H1 (cell line): ENCODE measurements at regions not wholly inside any gene's neighbourhood (a gene's known extent, or its start where the extent isn't known, plus 50 kb on each side); places are given as distances from the start of the nearest gene placed in this dataset.

Experiments used
- CTCF ChIA-PET: fragments of 300-600 bp; sonication (Branson Sonifier 250); formaldehyde crosslinking; loops from one replicate; lab custom pipeline; 2021; ENCODE audit not compliant: partially characterized antibody; lab: Charles Lee
- POLR2A ChIA-PET: fragments of 300-600 bp; sonication (Branson Sonifier 250); formaldehyde crosslinking; loops from one replicate; lab custom pipeline; 2021; ENCODE audit warnings: inconsistent platforms; ENCODE audit not compliant: partially characterized antibody; lab: Charles Lee
- DNase-seq, 2 experiments: peaks; one replicate each; pipeline versions ENCODE4 v3.0.0 to v3.0.0-alpha.2; 2010 to 2022; ENCODE audit warnings: low spot score in 2 of 2, low read depth in 1 of 2, mixed read lengths in 1 of 2
- FAIRE-seq: peaks from 2 replicates; lab custom pipeline; 2011; peaks lifted over from hg19 to GRCh38; lab: Jason Lieb, UNC
- H2AFZ ChIP-seq: 2 replicates; pipeline ENCODE4 v1.8.1; 2012; ENCODE audit warnings: low read length, inconsistent platforms
- H2AK5ac ChIP-seq: 2 replicates; pipeline ENCODE4 v1.6.1; 2013; ENCODE audit warnings: low read depth, low read length
- H2BK120ac ChIP-seq: replicated peaks from 2 replicates; pipeline ENCODE3; 2013; ENCODE audit warnings: low read depth, low read length, inconsistent platforms
- H2BK12ac ChIP-seq: 2 replicates; pipeline ENCODE4 v1.6.1; 2013; ENCODE audit warnings: low read depth, low read length
- H2BK15ac ChIP-seq: 2 replicates; pipeline ENCODE4 v1.6.1; 2013; ENCODE audit warnings: low read length
- H2BK20ac ChIP-seq: 2 replicates; pipeline ENCODE4 v1.6.1; 2013; ENCODE audit warnings: low read length
- H2BK5ac ChIP-seq: 2 replicates; pipeline ENCODE4 v1.6.1; 2013; ENCODE audit warnings: low read depth, low read length
- H3K14ac ChIP-seq: 2 replicates; pipeline ENCODE4 v1.6.1; 2013; ENCODE audit warnings: inconsistent platforms; ENCODE audit not compliant: insufficient read length
- H3K18ac ChIP-seq: 2 replicates; pipeline ENCODE4 v1.6.1; 2013; ENCODE audit warnings: low read length; ENCODE audit errors: extremely low read depth
- H3K23ac ChIP-seq: 2 replicates; pipeline ENCODE4 v1.6.1; 2013; ENCODE audit warnings: inconsistent platforms; ENCODE audit not compliant: insufficient read length
- H3K23me2 ChIP-seq: 2 replicates; pipeline ENCODE4 v1.6.1; 2013; ENCODE audit warnings: low read depth, low read length
- H3K27ac ChIP-seq: 2 replicates; pipeline ENCODE4 v1.6.1; 2011; ENCODE audit warnings: low read depth, low read length, inconsistent platforms
- H3K27me3 ChIP-seq, 4 experiments: replicated peaks in 1 of 4; 1 replicate in 1 of 4; 2 replicates in 3 of 4; pipeline versions ENCODE4 v1.6.1 to v1.8.1; 2011 to 2013; ENCODE audit warnings: low read length in 3 of 4, mild to moderate bottlenecking in 3 of 4, inconsistent platforms in 2 of 4, mixed read lengths in 2 of 4, moderate library complexity in 1 of 4; ENCODE audit not compliant: control insufficient read depth in 3 of 4, insufficient read depth in 3 of 4; ENCODE audit errors: extremely low read depth in 1 of 4
- H3K36me3 ChIP-seq, 4 experiments: 2 replicates each; pipeline versions ENCODE4 v1.6.1 to v1.8.1; 2011 to 2013; ENCODE audit warnings: mild to moderate bottlenecking in 4 of 4, low read length in 3 of 4, moderate library complexity in 2 of 4, control low read depth in 1 of 4, inconsistent platforms in 1 of 4; ENCODE audit not compliant: insufficient read depth in 4 of 4, control insufficient read depth in 2 of 4
- H3K4ac ChIP-seq: replicated peaks from 2 replicates; pipeline ENCODE3; 2013; ENCODE audit warnings: low read length, low read depth, mixed read lengths, inconsistent platforms; ENCODE audit not compliant: insufficient read length
- H3K4me1 ChIP-seq, 4 experiments: replicated peaks in 1 of 4; 1 replicate in 1 of 4; 2 replicates in 3 of 4; pipeline versions ENCODE4 v1.6.1 to v1.8.1; 2011 to 2013; ENCODE audit warnings: low read length in 3 of 4, inconsistent platforms in 2 of 4, mixed read lengths in 1 of 4; ENCODE audit not compliant: insufficient read depth in 4 of 4, control insufficient read depth in 3 of 4
- H3K4me2 ChIP-seq, 2 experiments: 2 replicates each; pipeline versions ENCODE4 v1.6.1 to v1.8.1; 2011 to 2013; ENCODE audit warnings: low read depth in 2 of 2, low read length in 2 of 2, control low read depth in 1 of 2, inconsistent platforms in 1 of 2, mild to moderate bottlenecking in 1 of 2; ENCODE audit not compliant: insufficient read depth in 1 of 2
- H3K4me3 ChIP-seq, 4 experiments: fragments of 200-600, 300-600 bp in 1 of 4; sonication (generic), shearing (Covaris generic), sonication (Bioruptor Twin) in 1 of 4; 2 replicates each; pipeline versions ENCODE4 v1.5.1 to v1.8.1; 2011 to 2016; ENCODE audit warnings: low read length in 4 of 4, low read depth in 3 of 4, control low read depth in 2 of 4, inconsistent platforms in 2 of 4, mild to moderate bottlenecking in 2 of 4, mixed read lengths in 1 of 4, moderate library complexity in 1 of 4; ENCODE audit not compliant: insufficient read depth in 2 of 4; ENCODE audit errors: extremely low read depth in 1 of 4
- H3K56ac ChIP-seq: replicated peaks from 2 replicates; pipeline ENCODE3; 2013; ENCODE audit warnings: low read depth, mild to moderate bottlenecking, mixed read lengths, low read length, inconsistent platforms; ENCODE audit not compliant: insufficient read length
- H3K79me1 ChIP-seq: 2 replicates; pipeline ENCODE4 v1.6.1; 2013; ENCODE audit warnings: low read depth, low read length, control low read depth
- H3K79me2 ChIP-seq, 2 experiments: 2 replicates each; pipeline versions ENCODE4 v1.6.1 to v1.8.1; 2012 to 2013; ENCODE audit warnings: low read length in 2 of 2, mild to moderate bottlenecking in 2 of 2, inconsistent platforms in 1 of 2; ENCODE audit not compliant: insufficient read depth in 2 of 2, control insufficient read depth in 1 of 2
- H3K9ac ChIP-seq, 4 experiments: replicated peaks in 1 of 4; 1 replicate in 1 of 4; 2 replicates in 3 of 4; pipeline versions ENCODE4 v1.6.1 to v1.8.1; 2011 to 2013; ENCODE audit warnings: low read depth in 3 of 4, low read length in 3 of 4, control low read depth in 2 of 4, mild to moderate bottlenecking in 2 of 4, moderate library complexity in 2 of 4, inconsistent platforms in 1 of 4; ENCODE audit errors: extremely low read depth in 1 of 4
- H3K9me3 ChIP-seq, 2 experiments: 2 replicates each; pipeline versions ENCODE4 v1.6.1 to v1.8.1; 2012 to 2013; ENCODE audit warnings: mild to moderate bottlenecking in 2 of 2, moderate library complexity in 2 of 2, control low read depth in 1 of 2, inconsistent platforms in 1 of 2, low read depth in 1 of 2, low read length in 1 of 2, mixed read lengths in 1 of 2; ENCODE audit not compliant: insufficient read depth in 2 of 2
- H4K20me1 ChIP-seq, 2 experiments: replicated peaks in 1 of 2; 2 replicates each; pipeline versions ENCODE3 to v1.8.1; 2011 to 2013; ENCODE audit warnings: inconsistent platforms in 2 of 2, low read length in 2 of 2, mild to moderate bottlenecking in 1 of 2; ENCODE audit not compliant: insufficient read depth in 2 of 2, control insufficient read depth in 1 of 2
- H4K5ac ChIP-seq: 2 replicates; pipeline ENCODE4 v1.6.1; 2013; ENCODE audit warnings: low read length, low read depth, mixed read lengths, inconsistent platforms; ENCODE audit not compliant: insufficient read length
- H4K8ac ChIP-seq: 2 replicates; pipeline ENCODE4 v1.8.0; 2013; ENCODE audit warnings: mild to moderate bottlenecking, moderate library complexity, low read length, inconsistent platforms; ENCODE audit not compliant: insufficient read depth; ENCODE audit errors: extremely low read depth
- H4K91ac ChIP-seq: replicated peaks from 2 replicates; pipeline ENCODE3; 2013; ENCODE audit warnings: low read length, mixed read lengths, inconsistent platforms; ENCODE audit not compliant: insufficient read length
- ATF2 ChIP-seq: IDR thresholded peaks from 2 replicates; pipeline ENCODE4 v1.6.1; 2012; ENCODE audit warnings: low read length, inconsistent platforms
- CTCF ChIP-seq, 3 experiments: IDR thresholded peaks; 1 replicate in 2 of 3; 2 replicates in 1 of 3; pipeline versions ENCODE4 v1.5.1 to v1.6.1; 2011; ENCODE audit warnings: low read length in 3 of 3, mild to moderate bottlenecking in 3 of 3, inconsistent platforms in 2 of 3, low read depth in 1 of 3, moderate library complexity in 1 of 3; ENCODE audit not compliant: insufficient read depth in 1 of 3; ENCODE audit errors: control extremely low read depth in 1 of 3
- GTF2F1 ChIP-seq: IDR thresholded peaks from 2 replicates; pipeline ENCODE4 v1.6.1; 2012; ENCODE audit warnings: low read depth, low read length, improper control_type of control experiment, borderline replicate concordance
- JUN ChIP-seq: IDR thresholded peaks from 2 replicates; pipeline ENCODE4 v1.6.1; 2011; ENCODE audit warnings: low read depth, mild to moderate bottlenecking, improper control_type of control experiment, low read length
- PHF8 ChIP-seq: fragments of 200-600 bp; sonication (generic); conservative IDR thresholded peaks from 2 replicates; pipeline ENCODE4 v1.7.1; 2012; ENCODE audit warnings: low read depth, mild to moderate bottlenecking, inconsistent platforms, low read length, moderate library complexity
- RNF2 ChIP-seq: fragments of 200-900, 300-1000 bp; sonication (generic); IDR thresholded peaks from 2 replicates; pipeline ENCODE4 v1.7.1; 2016; ENCODE audit warnings: borderline replicate concordance, low read depth, mild to moderate bottlenecking, antibody characterized with exemption, low read length; ENCODE audit not compliant: poor library complexity, severe bottlenecking; ENCODE audit errors: missing control alignments
- SRF ChIP-seq: IDR thresholded peaks from 2 replicates; pipeline ENCODE4 v1.6.1; 2011; ENCODE audit warnings: mild to moderate bottlenecking, low read depth, low read length, moderate library complexity
- WGBS, 2 experiments: shearing (Covaris generic) in 1 of 2; methylation state at CpG; one replicate each; pipeline versions ENCODE4 v1.1.6 to v1.1.7; 2013 to 2015; ENCODE audit warnings: low lambda C conversion rate in 2 of 2, mixed read lengths in 2 of 2, inconsistent platforms in 1 of 2, low coverage in 1 of 2, missing lambda C conversion rate in 1 of 2; ENCODE audit not compliant: insufficient replicate concordance in 2 of 2, insufficient coverage in 1 of 2, insufficient read length in 1 of 2; ENCODE audit errors: extremely low coverage in 1 of 2, missing lambda C conversion rate in 1 of 2; 5-methylcytosine and 5-hydroxymethylcytosine counted together

DNA sequence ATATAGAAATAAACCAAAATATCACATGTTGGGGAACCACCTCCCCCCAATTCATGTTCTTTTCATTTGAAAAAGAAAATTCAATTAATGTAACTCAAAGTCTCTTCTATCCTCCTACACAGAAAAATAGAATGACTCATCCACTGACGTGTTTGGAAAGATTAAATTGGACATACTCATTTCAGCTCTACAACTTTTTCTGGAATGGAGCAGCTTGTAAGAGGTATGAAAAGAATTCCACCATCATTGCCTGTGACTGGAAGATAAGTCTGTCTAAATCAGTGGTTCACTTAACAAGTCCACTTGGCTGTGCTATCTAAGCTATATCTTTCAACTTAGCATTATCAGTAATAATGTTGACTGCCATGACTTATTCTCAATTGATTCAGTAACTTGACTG, 702.3 kb downstream of the BRINP3 start:
- Histone ChIP-seq H3K56ac (no peak overlapping the region), H3K18ac (no peak overlapping the region), H3K14ac (no peak overlapping the region), H3K4ac (no peak overlapping the region), H2BK15ac (no peak overlapping the region), H3K27me3 (no peaks in the 10 kb centered on the region), H2AFZ (no peak overlapping the region), H3K4me2 (no peak overlapping the region), H3K4me1 (no peaks in the 10 kb centered on the region), H3K9ac (no peak overlapping the region), H3K36me3 (no peaks in the 10 kb centered on the region), H3K27ac (no peak overlapping the region), H3K79me2 (no peaks in the 10 kb centered on the region), H3K4me3 (no peak overlapping the region), H2BK5ac (no peak overlapping the region), H3K23ac (no peak overlapping the region), H3K23me2 (no peaks in the 10 kb centered on the region), H3K9me3 (no peaks in the 10 kb centered on the region), H4K5ac (no peak overlapping the region), H2BK20ac (no peak overlapping the region), H2BK120ac (no peak overlapping the region), H4K8ac (no peak overlapping the region), H4K20me1 (no peaks in the 10 kb centered on the region), H3K79me1 (no peaks in the 10 kb centered on the region), H2BK12ac (no peak overlapping the region), H4K91ac (no peak overlapping the region), H2AK5ac (no peak overlapping the region)
- FAIRE-seq (no peak), DNase-seq (no peak)
- WGBS, 2 experiments, result 100% methylated on average over 1 of the region's 1 CpG; no CpG with 5 or more reads in 1 of the 2 experiments
- CTCF ChIA-PET, result no interaction called here
- POLR2A ChIA-PET, result no interaction called here
- TF ChIP-seq CTCF (IDR thresholded peaks at IDR 0.05; ENCODE audit: control extremely low read depth in 1 of 3, insufficient read depth in 1 of 3, low read depth in 1 of 3, low read length in 3 of 3), result no peak
- TF ChIP-seq ATF2, result no peak
- TF ChIP-seq GTF2F1, result no peak
- TF ChIP-seq JUN, result no peak
- no peak for TF ChIP-seq SRF
- no peak for TF ChIP-seq PHF8
- no peak for TF ChIP-seq RNF2
